Mesenchymal stem cell (in vitro differentiated cells and primary cell): ENCODE measurements at regions not wholly inside any gene's neighbourhood (a gene's known extent, or its start where the extent isn't known, plus 50 kb on each side); places are given as distances from the start of the nearest gene placed in this dataset.

ENCODE experiments used
- DNase-seq: peaks from one replicate; pipeline ENCODE4 v3.0.0-alpha.2; 2013
- H2AFZ ChIP-seq: one replicate; pipeline ENCODE4 v1.6.1; 2013; ENCODE audit warnings: low read depth, mild to moderate bottlenecking, control low read depth, inconsistent platforms, low read length, moderate library complexity
- H2AK5ac ChIP-seq: 2 replicates; pipeline ENCODE4 v1.6.1; 2013; ENCODE audit warnings: low read length, moderate library complexity, mild to moderate bottlenecking, inconsistent platforms; ENCODE audit not compliant: severe bottlenecking
- H2BK120ac ChIP-seq: one replicate; pipeline ENCODE4 v1.6.1; 2013; ENCODE audit warnings: low read depth, mild to moderate bottlenecking, inconsistent platforms, low read length, moderate library complexity
- H2BK12ac ChIP-seq, 2 experiments: one replicate each; pipeline ENCODE4 v1.6.1; 2013; ENCODE audit warnings: inconsistent platforms in 2 of 2, low read length in 2 of 2, mild to moderate bottlenecking in 2 of 2, moderate library complexity in 2 of 2, control low read depth in 1 of 2
- H2BK15ac ChIP-seq: one replicate; pipeline ENCODE4 v1.6.1; 2013; ENCODE audit warnings: mild to moderate bottlenecking, low read depth, inconsistent platforms; ENCODE audit not compliant: poor library complexity, severe bottlenecking
- H2BK5ac ChIP-seq: 2 replicates; pipeline ENCODE4 v1.6.1; 2013; ENCODE audit warnings: low read depth, mild to moderate bottlenecking, low read length, control low read depth, inconsistent platforms; ENCODE audit not compliant: poor library complexity, severe bottlenecking
- H3K14ac ChIP-seq, 2 experiments: one replicate each; pipeline ENCODE4 v1.6.1; 2013; ENCODE audit warnings: inconsistent platforms in 2 of 2, low read length in 2 of 2, control low read depth in 1 of 2, mild to moderate bottlenecking in 1 of 2, moderate library complexity in 1 of 2
- H3K18ac ChIP-seq, 2 experiments: one replicate each; pipeline ENCODE4 v1.6.1; 2013; ENCODE audit warnings: inconsistent platforms in 2 of 2, low read length in 2 of 2, control low read depth in 1 of 2, low read depth in 1 of 2, mild to moderate bottlenecking in 1 of 2
- H3K23ac ChIP-seq, 2 experiments: one replicate each; pipeline ENCODE4 v1.6.1; 2013; ENCODE audit warnings: inconsistent platforms in 2 of 2, low read length in 2 of 2, mild to moderate bottlenecking in 2 of 2, moderate library complexity in 2 of 2, control low read depth in 1 of 2
- H3K27ac ChIP-seq: 2 replicates; pipeline ENCODE4 v1.5.1; 2013; ENCODE audit warnings: mild to moderate bottlenecking, moderate library complexity, low read length, control low read depth, inconsistent platforms; ENCODE audit not compliant: poor library complexity, severe bottlenecking
- H3K27me3 ChIP-seq, 2 experiments: 2 replicates each; pipeline versions ENCODE4 v1.6.1 to v1.7.0; 2013; ENCODE audit warnings: low read length in 2 of 2, mild to moderate bottlenecking in 2 of 2, moderate library complexity in 2 of 2, control low read depth in 1 of 2, inconsistent platforms in 1 of 2; ENCODE audit not compliant: control insufficient read depth in 1 of 2, insufficient read depth in 1 of 2
- H3K36me3 ChIP-seq, 2 experiments: 2 replicates each; pipeline versions ENCODE4 v1.6.1 to v1.7.0; 2013; ENCODE audit warnings: low read length in 2 of 2, control low read depth in 1 of 2, inconsistent platforms in 1 of 2, low read depth in 1 of 2, mild to moderate bottlenecking in 1 of 2; ENCODE audit not compliant: insufficient read depth in 2 of 2, control insufficient read depth in 1 of 2
- H3K4ac ChIP-seq, 2 experiments: one replicate each; pipeline ENCODE4 v1.6.1; 2013; ENCODE audit warnings: inconsistent platforms in 2 of 2, low read length in 2 of 2, mild to moderate bottlenecking in 2 of 2, moderate library complexity in 2 of 2, control low read depth in 1 of 2, low read depth in 1 of 2
- H3K4me1 ChIP-seq: 2 replicates; pipeline ENCODE4 v1.6.1; 2013; ENCODE audit warnings: low read depth, low read length, control low read depth; ENCODE audit not compliant: control insufficient read depth, insufficient read depth
- H3K4me2 ChIP-seq: 2 replicates; pipeline ENCODE4 v1.6.1; 2013; ENCODE audit warnings: low read length, mild to moderate bottlenecking, inconsistent platforms; ENCODE audit not compliant: poor library complexity, severe bottlenecking
- H3K4me3 ChIP-seq, 2 experiments: 2 replicates each; pipeline versions ENCODE4 v1.5.1 to v1.7.0; 2013; ENCODE audit warnings: low read length in 2 of 2, mild to moderate bottlenecking in 2 of 2, control low read depth in 1 of 2, low read depth in 1 of 2; ENCODE audit not compliant: insufficient read depth in 1 of 2
- H3K79me1 ChIP-seq: replicated peaks from 2 replicates; pipeline ENCODE4 v1.6.1; 2013; ENCODE audit warnings: mild to moderate bottlenecking, control low read depth, low read length, inconsistent platforms; ENCODE audit not compliant: poor library complexity, severe bottlenecking
- H3K9ac ChIP-seq: 2 replicates; pipeline ENCODE4 v1.7.0; 2013; ENCODE audit warnings: mild to moderate bottlenecking, low read length, moderate library complexity
- H3K9me3 ChIP-seq: 2 replicates; pipeline ENCODE4 v1.7.0; 2013; ENCODE audit warnings: mild to moderate bottlenecking, low read length; ENCODE audit not compliant: control insufficient read depth
- H4K8ac ChIP-seq: one replicate; pipeline ENCODE4 v1.6.1; 2013; ENCODE audit warnings: inconsistent platforms, mild to moderate bottlenecking, low read length, moderate library complexity
- H4K91ac ChIP-seq: one replicate; pipeline ENCODE4 v1.6.1; 2013; ENCODE audit warnings: mild to moderate bottlenecking, low read length, inconsistent platforms
- WGBS: methylation state at CpG from one replicate; pipeline ENCODE4 v1.1.7; 2013; ENCODE audit warnings: mixed read lengths; 5-methylcytosine and 5-hydroxymethylcytosine counted together

GRCh38 chr5:2505217-2505616 lies 246.3 kb downstream of the IRX2 start:
- H2BK120ac ChIP-seq, result no peak overlapping the region
- H4K91ac ChIP-seq, result no peak overlapping the region
- H3K4ac ChIP-seq, result no peak overlapping the region
- H2BK5ac ChIP-seq, result no peak overlapping the region
- H3K4me3 ChIP-seq, result no peak overlapping the region
- no peak overlapping the region for H2AK5ac ChIP-seq
- H3K9ac ChIP-seq, result no peak overlapping the region
- H3K27me3 ChIP-seq, result no peaks in the 10 kb centered on the region
- no peak overlapping the region for H3K18ac ChIP-seq
- whole genome bisulfite sequencing, result 80% methylated on average over 7 of the region's 10 CpGs
- H3K9me3 ChIP-seq, result peaks cover 10% of the 10 kb centered on the region
- H3K4me2 ChIP-seq, result no peak overlapping the region
- H3K36me3 ChIP-seq, result no peaks in the 10 kb centered on the region
- H2AFZ ChIP-seq, result no peak overlapping the region
- H2BK15ac ChIP-seq, result no peak overlapping the region
- H3K27ac ChIP-seq, result no peak overlapping the region
- no peaks in the 10 kb centered on the region for H3K79me1 ChIP-seq
- H3K4me1 ChIP-seq, result no peaks in the 10 kb centered on the region
- DNase-seq, result no peak
- no peak overlapping the region for H3K14ac ChIP-seq
- no peak overlapping the region for H3K23ac ChIP-seq
- H2BK12ac ChIP-seq, result no peak overlapping the region
- H4K8ac ChIP-seq, result no peak overlapping the region

DNA sequence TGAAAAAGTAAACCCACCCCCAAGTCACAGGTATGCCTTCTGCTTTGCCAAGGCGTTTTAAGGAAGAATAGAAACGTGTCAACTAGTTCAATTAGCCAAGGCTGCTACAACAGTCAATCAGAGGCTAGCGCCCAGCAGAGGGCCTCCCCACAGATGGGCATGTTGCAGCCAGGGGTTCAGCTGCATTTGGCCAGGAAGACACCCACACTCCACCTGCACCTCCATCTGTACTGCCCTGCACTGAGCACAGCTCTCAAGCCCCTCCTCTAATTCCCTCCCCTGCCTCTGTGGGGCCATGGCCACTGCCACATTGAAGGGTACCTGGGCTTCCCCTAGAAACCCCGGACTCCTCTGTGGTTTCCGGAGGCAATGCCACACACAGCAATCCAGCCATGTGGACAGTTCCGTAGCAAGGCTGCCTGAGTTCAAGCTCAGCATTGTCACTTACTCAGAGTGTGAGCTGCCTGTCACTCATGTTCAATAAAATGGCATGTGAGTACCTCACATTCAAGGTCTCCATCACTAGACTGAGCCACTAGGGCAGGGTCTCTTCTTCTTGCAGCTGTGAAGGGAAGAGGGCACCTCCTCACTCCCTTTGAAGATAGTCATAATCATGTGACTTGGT lies 248.4 kb downstream of the IRX2 start:
- Histone ChIP-seq H2AK5ac (no peak overlapping the region), H4K91ac (no peak overlapping the region), H3K27me3 (no peaks in the 10 kb centered on the region), H3K4me3 (no peak overlapping the region), H3K36me3 (no peaks in the 10 kb centered on the region), H4K8ac (no peak overlapping the region), H2AFZ (no peak overlapping the region), H2BK12ac (no peak overlapping the region), H3K4me1 (no peaks in the 10 kb centered on the region), H3K4ac (no peak overlapping the region), H3K18ac (no peak overlapping the region), H3K27ac (no peak overlapping the region), H3K79me1 (no peaks in the 10 kb centered on the region), H3K14ac (no peak overlapping the region), H3K9me3 (peaks cover 19% of the 10 kb centered on the region), H3K9ac (no peak overlapping the region), H2BK5ac (no peak overlapping the region), H3K4me2 (no peak overlapping the region), H2BK120ac (no peak overlapping the region), H3K23ac (no peak overlapping the region), H2BK15ac (no peak overlapping the region)
- DNase-seq, result no peak
- 62% methylated on average over 6 of the region's 6 CpGs for WGBS

GRCh38 chr5:2499917-2500316 lies 251.6 kb downstream of the IRX2 start:
- Histone ChIP-seq H3K36me3 (no peaks in the 10 kb centered on the region), H2AK5ac (no peak overlapping the region), H3K14ac (no peak overlapping the region), H3K27me3 (no peaks in the 10 kb centered on the region), H2BK5ac (no peak overlapping the region), H2BK12ac (no peak overlapping the region), H2BK120ac (no peak overlapping the region), H4K91ac (no peak overlapping the region), H3K4me3 (no peak overlapping the region), H3K79me1 (no peaks in the 10 kb centered on the region), H3K9ac (no peak overlapping the region), H4K8ac (no peak overlapping the region), H2AFZ (no peak overlapping the region), H3K9me3 (peaks cover 39% of the 10 kb centered on the region), H3K27ac (no peak overlapping the region), H3K4me2 (no peak overlapping the region), H3K4ac (no peak overlapping the region), H2BK15ac (no peak overlapping the region), H3K23ac (no peak overlapping the region), H3K4me1 (no peaks in the 10 kb centered on the region), H3K18ac (no peak overlapping the region)
- no peak for DNase-seq

DNA sequence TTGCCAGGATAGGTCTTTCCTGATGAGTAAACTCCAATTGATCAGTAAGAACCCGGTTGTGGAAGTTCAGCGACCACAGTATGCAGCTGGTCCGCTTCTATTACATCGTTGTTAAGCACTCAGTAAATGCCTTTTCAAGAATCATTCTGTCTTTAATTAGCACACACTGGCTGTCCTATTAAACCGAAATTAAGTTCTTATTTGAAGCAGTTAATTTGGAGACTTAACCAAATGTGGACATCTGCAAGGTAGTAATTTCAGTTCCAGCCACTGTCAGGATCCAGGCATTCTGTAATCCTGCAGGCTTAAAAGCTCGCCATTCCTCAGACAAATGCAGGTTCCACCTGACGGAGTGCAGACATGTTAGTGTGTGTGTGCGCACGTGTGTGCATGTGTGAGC lies 254.6 kb downstream of the IRX2 start:
- H3K4ac ChIP-seq, result no peak overlapping the region
- no peak overlapping the region for H3K4me2 ChIP-seq
- no peak overlapping the region for H2BK120ac ChIP-seq
- H3K23ac ChIP-seq, result no peak overlapping the region
- no peak overlapping the region for H2AFZ ChIP-seq
- H4K91ac ChIP-seq, result no peak overlapping the region
- no peak overlapping the region for H3K27ac ChIP-seq
- H2BK12ac ChIP-seq, result no peak overlapping the region
- no peaks in the 10 kb centered on the region for H3K79me1 ChIP-seq
- no peak overlapping the region for H3K18ac ChIP-seq
- H2BK15ac ChIP-seq, result no peak overlapping the region
- no peaks in the 10 kb centered on the region for H3K36me3 ChIP-seq
- no peak overlapping the region for H4K8ac ChIP-seq
- H3K27me3 ChIP-seq, result no peaks in the 10 kb centered on the region
- WGBS, result 80% methylated on average over 9 of the region's 9 CpGs
- H3K14ac ChIP-seq, result no peak overlapping the region
- H3K4me1 ChIP-seq, result no peaks in the 10 kb centered on the region
- no peak overlapping the region for H3K9ac ChIP-seq
- no peak for DNase-seq
- no peak overlapping the region for H3K4me3 ChIP-seq
- H3K9me3 ChIP-seq, result peaks cover 40% of the 10 kb centered on the region
- no peak overlapping the region for H2BK5ac ChIP-seq
- H2AK5ac ChIP-seq, result no peak overlapping the region
